GM18520 (cell line): ENCODE measurements at regions not wholly inside any gene's neighbourhood (a gene's known extent, or its start where the extent isn't known, plus 50 kb on each side); places are given as distances from the start of the nearest gene placed in this dataset.

Experiments used
- ATAC-seq: cut with Tn5 transposase; IDR thresholded peaks from one replicate; pipeline ENCODE4 v1.9.1; 2021; ENCODE audit not compliant: unreplicated experiment

- ATAC-seq, result no peak
Measured at GRCh38 chr6:167672738-167673137, 154.0 kb upstream of the AFDN start.

- no peak for ATAC-seq
Measured at GRCh38 chr6:167673946-167674345, 152.8 kb upstream of the AFDN start.

GRCh38 chr6:167674486-167674885, 152.2 kb upstream of the AFDN start:
- no peak for ATAC-seq

GRCh38 chr6:167676000-167676665, 150.6 kb upstream of the AFDN start:
- ATAC-seq, result no peak

DNA sequence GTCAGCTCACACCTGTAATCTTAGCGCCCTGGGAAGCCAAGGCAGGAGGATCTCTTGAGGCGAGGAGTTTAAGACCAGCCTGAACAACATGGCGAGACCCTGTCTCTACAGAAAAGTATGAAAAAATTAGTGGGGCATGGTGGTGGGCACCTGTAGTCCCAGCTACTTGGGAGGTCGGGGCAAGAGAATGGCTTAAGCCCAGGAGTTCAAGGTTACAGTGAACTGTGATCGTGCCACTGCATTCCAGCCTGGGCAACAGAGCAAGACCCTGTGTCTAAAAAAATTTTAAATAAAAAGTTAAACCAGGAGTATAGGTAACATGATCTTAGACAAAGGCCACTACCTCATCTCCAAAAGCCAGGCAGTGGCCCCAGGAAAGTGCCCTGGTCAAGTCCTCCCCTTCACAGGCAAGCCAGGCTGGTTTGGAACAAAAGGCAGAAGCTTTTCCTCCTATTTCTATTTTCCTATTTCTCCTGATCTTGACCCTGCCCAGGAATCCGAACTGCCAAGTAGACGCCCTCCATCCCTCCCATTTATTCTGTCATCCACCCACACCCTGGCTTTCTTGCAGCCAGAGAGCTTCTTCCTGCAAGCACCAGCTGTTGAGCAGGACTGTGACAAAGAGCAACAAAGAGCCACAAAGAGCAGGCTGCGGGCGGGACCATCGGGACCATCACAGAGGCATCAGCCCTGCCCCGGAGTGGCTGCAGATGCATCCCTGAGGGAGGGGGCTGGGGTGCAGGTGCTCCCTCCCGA, 149.9 kb upstream of the AFDN start:
- no peak for ATAC-seq

DNA sequence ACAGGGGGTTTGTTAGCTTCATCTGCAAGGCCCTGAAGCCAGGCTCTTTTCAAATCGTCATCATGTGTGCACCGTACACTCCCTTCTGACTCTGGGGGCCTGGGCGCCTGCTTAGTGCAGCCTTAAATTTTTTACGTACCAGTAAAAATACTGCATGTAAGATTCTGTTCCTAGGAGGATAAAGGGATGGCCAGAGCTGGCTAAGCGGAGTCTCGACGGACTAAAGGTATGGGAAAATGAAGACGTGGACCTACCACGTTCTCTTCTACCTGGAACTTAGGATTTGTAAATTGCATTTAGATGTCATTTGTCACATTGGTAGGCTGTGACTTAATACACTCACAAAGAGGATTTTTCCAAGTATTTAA, 149.3 kb upstream of the AFDN start:
- ATAC-seq, result no peak

DNA sequence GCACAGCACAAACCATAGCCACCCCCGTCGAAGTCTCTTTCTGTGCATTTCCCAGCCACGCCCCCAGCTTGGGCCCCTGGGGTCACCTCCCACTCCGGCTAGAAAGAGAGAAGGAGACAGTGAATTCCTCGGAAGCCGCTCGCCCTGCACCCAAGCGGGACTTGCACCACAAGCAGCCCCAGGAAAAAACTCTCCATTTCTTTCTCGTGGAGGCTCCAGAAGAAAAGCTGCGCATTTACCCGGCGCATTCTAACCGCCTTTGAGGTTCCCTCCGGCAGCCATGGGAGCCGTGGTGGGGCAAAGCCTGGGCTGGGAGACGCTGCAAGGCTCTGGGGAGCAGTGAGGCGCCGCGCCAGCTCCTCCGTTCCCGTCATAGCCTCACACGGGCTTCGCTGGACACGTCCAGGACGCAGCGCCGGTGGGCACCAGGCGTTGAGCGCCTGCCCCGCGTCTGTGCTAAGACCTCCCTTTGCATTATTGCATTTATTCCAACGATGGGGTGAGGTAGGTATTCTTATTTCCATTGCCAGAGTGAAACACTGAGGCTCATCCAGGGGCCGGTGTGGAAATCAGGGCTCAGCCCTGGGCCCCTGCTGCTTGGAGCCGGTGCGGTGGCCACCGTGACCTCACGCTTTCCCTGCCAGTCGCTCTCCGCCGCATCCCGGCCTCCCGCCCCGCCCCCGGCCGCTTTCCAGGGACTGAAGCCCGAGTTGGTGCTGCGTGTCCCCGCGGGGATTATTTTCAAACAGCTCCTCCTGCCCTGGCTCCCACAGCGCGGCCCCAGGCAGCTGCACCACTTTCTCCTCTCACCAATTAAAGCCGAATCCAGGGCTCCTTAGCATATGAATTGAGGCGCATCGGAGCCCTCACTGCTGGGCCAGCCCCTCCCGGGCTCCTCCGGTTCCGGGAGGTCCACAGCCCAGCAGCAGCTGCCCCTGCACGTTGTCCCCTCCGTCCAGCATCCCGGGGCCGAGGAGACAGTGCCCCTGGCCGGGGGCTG, 148.3 kb upstream of the AFDN start:
- no peak for ATAC-seq

DNA sequence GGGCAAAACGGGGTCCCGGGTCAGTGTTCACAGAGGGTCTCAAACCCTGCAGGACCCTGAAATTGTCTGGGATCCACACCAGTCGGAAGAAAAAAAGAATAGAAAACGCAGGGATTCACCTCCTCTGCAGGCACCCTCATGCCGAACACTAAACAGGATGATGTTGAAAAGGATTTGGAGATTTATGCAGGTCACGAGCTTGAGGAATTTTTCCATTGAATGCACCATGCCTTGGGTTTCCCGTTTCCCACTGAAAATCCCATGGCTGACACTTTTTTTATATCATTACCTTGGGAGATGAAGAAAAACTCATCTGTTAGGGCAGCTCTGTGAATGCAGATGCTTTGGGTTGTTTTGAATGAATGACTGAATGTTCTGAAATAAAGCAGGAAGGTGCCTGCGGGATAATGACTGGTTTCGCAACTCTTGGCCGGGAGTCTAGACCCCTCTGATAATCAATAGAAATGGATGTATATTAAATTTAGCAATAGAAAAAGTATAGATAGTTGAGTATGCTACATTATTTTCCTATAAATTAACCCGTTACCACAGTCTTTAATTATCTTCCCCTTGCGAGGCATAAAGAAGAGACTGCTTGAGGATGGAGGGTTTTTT, 147.5 kb upstream of the AFDN start:
- ATAC-seq, result no peak

DNA sequence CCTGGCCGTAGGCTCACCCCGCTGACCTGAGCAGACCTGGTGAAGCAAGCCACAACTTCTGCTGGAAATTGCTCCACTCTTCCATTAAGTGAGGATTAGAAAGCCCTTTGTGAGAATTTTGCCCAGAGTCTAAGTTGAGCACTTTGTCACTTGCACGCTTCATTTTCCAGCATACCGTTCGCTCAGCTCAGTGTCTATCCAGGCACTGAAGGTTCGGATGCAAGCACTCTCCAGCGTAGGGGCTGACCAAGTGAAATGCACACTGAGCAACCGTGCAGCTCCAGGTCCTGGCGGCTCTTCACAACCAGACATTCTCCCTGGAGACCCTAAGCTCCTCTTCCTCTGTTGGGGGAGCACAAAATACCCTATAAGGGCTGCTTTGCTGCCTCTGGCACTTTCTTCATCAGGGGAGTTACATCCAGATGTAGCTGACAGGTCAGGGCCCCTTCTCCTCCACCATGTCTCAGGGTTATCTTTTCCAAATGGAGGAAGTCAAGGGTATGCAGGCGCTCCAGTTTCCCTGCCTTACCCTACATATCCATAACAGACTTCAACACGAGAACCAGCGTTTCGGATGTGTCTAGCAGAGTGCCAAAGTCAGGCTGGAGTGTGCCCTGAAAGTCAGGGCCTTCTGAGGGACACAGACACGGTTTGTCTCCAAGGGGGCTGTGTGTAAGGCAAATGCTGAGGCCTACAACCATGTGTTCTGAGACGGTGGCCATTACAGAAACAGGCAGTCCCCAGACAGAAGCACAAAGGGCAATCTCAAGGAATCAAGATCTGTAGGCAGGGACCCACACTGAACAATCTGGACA, 146.7 kb upstream of the AFDN start:
- ATAC-seq, result no peak

GRCh38 chr6:167680605-167681149, 146.0 kb upstream of the AFDN start:
- no peak for ATAC-seq

GRCh38 chr6:167682125-167682524, 144.6 kb upstream of the AFDN start:
- ATAC-seq, result no peak

DNA sequence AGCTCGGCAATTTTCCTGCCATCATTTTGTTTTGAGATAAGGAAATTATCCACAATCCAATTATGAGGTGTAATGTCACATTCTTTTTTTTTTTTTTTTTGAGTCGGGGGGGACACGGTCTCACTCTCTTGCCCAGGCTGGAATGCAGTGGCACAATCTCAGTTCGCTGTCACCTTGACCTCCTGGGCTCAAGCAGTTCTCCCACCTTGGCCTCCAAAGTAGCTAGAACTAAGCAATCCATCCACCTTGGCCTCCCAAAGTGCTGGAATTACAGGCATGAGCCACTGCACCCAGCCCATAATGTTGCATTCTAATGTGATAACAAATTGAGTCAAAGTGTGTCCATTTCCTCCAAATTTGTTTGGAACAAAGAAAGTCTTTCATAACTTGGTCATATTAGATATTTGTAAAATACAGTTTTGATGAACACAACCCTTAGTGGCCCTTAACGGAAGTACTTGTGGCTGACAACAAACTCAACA, 144.1 kb upstream of the AFDN start:
- ATAC-seq, result no peak

GRCh38 chr6:167683028-167683862, 143.5 kb upstream of the AFDN start:
- no peak for ATAC-seq

DNA sequence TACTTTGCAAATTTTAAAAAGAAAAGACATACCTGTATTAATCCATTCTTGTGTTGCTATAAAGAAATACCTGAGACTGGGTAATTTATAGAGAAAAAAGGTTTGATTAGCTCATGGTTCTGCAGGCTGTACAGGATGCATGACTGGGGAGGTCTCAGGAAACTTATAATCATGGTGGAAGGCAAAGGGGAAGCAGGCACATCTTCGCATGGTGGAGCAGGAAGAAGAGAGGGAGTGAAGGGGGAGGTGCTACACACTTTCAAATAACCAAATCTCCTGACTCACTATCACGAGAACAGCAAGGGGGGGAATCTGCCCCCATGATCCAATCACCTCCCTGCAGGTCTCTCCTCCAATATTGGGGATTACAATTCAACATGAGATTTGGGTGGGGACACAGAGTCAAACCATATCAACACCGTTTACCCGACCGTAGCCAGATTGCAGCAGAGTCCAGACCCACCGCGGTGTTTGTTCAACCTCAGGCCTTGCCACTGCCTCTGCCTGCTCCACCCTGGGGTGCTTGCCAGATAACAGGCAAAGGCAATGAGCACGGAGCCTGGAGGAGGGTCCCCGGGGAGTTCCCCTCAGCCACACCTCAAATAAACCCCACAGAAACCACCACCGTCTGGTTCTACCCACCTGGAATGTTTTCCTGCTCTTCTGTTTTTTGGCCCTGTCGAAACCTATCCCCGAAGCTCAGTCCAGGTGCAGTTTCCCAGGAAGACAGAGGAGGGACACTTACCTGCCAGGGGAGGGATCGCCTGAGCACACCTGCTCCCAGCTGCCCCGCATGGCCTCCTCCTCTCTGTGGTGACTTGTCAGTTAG, 142.2 kb upstream of the AFDN start:
- ATAC-seq, result no peak

GRCh38 chr6:167685654-167686053, 141.1 kb upstream of the AFDN start:
- ATAC-seq, result no peak

DNA sequence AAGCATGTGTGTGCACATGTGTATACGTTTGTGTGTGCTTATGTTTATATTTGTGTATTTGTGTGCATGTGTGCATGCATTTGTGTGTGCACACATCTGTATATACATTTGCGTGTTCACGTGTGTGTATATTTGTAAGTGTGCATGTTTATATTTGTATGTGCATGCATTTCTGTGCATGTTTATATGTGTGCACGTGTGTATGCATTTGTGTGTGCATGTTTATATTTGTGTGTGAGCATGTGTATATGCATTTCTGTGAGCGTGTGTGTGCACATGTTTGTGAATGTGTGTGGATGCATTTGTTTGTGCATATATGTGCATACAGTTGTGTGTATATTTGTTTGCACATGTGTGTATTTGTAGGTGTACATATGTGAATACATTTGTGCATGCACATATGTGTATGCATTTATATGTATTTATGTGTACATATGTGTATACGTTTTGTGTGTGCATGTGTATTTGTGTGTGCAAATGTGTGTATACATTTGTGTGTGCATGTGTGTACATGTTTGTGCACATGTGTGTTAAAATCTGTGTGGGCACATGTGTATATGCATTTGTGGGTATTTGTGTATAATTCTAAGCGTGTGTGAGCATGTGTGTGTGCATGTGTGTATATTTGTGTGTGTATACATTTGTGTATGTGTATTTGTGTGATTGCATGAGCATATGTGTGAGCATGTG, 140.4 kb upstream of the AFDN start:
- no peak for ATAC-seq

GRCh38 chr6:167687116-167687725, 139.5 kb upstream of the AFDN start:
- no peak for ATAC-seq
